ENCODE measurements at regions not wholly inside any gene's neighbourhood (a gene's known extent, or its start where the extent isn't known, plus 50 kb on each side); places are given as distances from the start of the nearest gene placed in this dataset.

DNA sequence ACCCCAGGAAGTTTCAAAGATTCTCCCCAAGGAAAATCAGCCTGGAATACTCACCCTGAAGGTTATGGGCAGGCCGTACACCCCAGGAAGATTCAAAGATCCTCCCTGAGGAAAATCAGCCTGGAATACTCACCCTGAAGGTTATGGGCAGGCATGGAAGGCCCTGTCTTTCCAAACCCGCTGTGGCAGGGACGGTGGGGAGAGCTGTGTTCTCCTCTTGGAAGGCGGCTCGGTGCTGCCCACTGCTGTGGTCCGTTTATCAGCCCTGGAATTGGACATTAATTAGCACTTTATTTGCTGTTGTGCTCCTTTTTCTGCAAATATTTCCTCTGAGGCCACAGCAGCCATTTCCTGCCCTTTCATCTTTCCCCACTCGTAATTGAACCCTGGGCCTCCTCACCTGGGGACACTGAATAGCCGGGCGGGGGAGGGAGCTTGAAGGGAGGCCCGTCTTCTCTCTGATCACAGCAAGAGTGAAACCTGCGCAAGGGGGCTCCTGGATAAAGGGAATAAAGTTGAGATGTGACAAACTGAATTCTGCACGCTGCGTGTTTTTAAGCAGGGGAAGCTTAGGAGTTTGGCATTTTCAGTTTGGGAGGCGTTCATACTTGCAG, 308.7 kb upstream of the SALL3 start (continued):
- TF ChIP-seq OSR1 (CRISPR knock-in tag; IDR thresholded peaks at IDR 0.05): no peak
- TF ChIP-seq ISL1 (CRISPR knock-in tag; IDR thresholded peaks at IDR 0.05): no peak

DNA sequence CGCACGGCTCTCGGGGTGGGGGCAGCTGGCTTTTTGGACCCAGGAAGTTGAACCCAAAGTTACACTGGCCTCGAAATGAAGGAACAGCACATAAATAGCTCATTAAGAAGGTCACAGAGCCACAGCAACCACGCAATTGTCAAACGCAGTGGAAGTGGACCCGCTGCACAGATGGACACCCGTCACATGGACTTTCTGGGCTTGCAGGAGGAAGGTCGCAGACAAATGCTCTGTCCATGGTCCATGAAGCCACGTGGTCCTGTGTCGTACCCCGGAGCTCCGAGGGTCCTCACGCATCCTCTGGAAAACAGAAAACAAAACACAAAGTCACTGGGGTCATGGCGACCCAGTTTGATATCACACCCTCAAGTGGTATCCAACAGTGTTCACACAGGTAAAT, 308.1 kb upstream of the SALL3 start:
- no peak for ATAC-seq
- no peak for TF ChIP-seq BACH2 (CRISPR knock-in tag; IDR thresholded peaks at IDR 0.05; ENCODE audit: borderline replicate concordance)
- TF ChIP-seq ZC3H10 (CRISPR knock-in tag; IDR thresholded peaks at IDR 0.05): no peak
- TF ChIP-seq ISL1 (CRISPR knock-in tag; IDR thresholded peaks at IDR 0.05): no peak
- TF ChIP-seq, protein P1, sequence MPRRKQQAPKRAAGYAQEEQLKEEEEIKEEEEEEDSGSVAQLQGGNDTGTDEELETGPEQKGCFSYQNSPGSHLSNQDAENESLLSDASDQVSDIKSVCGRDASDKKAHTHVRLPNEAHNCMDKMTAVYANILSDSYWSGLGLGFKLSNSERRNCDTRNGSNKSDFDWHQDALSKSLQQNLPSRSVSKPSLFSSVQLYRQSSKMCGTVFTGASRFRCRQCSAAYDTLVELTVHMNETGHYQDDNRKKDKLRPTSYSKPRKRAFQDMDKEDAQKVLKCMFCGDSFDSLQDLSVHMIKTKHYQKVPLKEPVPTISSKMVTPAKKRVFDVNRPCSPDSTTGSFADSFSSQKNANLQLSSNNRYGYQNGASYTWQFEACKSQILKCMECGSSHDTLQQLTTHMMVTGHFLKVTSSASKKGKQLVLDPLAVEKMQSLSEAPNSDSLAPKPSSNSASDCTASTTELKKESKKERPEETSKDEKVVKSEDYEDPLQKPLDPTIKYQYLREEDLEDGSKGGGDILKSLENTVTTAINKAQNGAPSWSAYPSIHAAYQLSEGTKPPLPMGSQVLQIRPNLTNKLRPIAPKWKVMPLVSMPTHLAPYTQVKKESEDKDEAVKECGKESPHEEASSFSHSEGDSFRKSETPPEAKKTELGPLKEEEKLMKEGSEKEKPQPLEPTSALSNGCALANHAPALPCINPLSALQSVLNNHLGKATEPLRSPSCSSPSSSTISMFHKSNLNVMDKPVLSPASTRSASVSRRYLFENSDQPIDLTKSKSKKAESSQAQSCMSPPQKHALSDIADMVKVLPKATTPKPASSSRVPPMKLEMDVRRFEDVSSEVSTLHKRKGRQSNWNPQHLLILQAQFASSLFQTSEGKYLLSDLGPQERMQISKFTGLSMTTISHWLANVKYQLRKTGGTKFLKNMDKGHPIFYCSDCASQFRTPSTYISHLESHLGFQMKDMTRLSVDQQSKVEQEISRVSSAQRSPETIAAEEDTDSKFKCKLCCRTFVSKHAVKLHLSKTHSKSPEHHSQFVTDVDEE (CRISPR knock-in tag; IDR thresholded peaks at IDR 0.05): no peak
- TF ChIP-seq CSDC2 (CRISPR knock-in tag; IDR thresholded peaks at IDR 0.05): no peak
- TF ChIP-seq PPARA (CRISPR knock-in tag; IDR thresholded peaks at IDR 0.05; ENCODE audit: borderline replicate concordance): no peak
- TF ChIP-seq ZNF565 (CRISPR knock-in tag; conservative IDR thresholded peaks at IDR 0.05; ENCODE audit: low read depth): no peak
- no peak for TF ChIP-seq ESRRG (CRISPR knock-in tag; IDR thresholded peaks at IDR 0.05)
- TF ChIP-seq ZNF8 (CRISPR knock-in tag; IDR thresholded peaks at IDR 0.05): no peak
- no peak for TF ChIP-seq ZFP30 (CRISPR knock-in tag; IDR thresholded peaks at IDR 0.05)
- TF ChIP-seq, protein P2, sequence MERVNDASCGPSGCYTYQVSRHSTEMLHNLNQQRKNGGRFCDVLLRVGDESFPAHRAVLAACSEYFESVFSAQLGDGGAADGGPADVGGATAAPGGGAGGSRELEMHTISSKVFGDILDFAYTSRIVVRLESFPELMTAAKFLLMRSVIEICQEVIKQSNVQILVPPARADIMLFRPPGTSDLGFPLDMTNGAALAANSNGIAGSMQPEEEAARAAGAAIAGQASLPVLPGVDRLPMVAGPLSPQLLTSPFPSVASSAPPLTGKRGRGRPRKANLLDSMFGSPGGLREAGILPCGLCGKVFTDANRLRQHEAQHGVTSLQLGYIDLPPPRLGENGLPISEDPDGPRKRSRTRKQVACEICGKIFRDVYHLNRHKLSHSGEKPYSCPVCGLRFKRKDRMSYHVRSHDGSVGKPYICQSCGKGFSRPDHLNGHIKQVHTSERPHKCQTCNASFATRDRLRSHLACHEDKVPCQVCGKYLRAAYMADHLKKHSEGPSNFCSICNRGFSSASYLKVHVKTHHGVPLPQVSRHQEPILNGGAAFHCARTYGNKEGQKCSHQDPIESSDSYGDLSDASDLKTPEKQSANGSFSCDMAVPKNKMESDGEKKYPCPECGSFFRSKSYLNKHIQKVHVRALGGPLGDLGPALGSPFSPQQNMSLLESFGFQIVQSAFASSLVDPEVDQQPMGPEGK (CRISPR knock-in tag; IDR thresholded peaks at IDR 0.05; ENCODE audit: borderline replicate concordance): no peak
- TF ChIP-seq TOX (CRISPR knock-in tag; IDR thresholded peaks at IDR 0.05; ENCODE audit: borderline replicate concordance): no peak
- no peak for TF ChIP-seq ARNTL (CRISPR knock-in tag; IDR thresholded peaks at IDR 0.05; ENCODE audit: borderline replicate concordance, low read depth)
- no peak for TF ChIP-seq GLIS3 (CRISPR knock-in tag; IDR thresholded peaks at IDR 0.05)
- TF ChIP-seq TCF4 (CRISPR knock-in tag; IDR thresholded peaks at IDR 0.05; ENCODE audit: borderline replicate concordance): no peak
- TF ChIP-seq, protein P3, sequence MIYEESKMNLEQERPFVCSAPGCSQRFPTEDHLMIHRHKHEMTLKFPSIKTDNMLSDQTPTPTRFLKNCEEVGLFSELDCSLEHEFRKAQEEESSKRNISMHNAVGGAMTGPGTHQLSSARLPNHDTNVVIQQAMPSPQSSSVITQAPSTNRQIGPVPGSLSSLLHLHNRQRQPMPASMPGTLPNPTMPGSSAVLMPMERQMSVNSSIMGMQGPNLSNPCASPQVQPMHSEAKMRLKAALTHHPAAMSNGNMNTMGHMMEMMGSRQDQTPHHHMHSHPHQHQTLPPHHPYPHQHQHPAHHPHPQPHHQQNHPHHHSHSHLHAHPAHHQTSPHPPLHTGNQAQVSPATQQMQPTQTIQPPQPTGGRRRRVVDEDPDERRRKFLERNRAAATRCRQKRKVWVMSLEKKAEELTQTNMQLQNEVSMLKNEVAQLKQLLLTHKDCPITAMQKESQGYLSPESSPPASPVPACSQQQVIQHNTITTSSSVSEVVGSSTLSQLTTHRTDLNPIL (CRISPR knock-in tag; IDR thresholded peaks at IDR 0.05; ENCODE audit: low read depth): no peak
- no peak for TF ChIP-seq RARB (CRISPR knock-in tag; IDR thresholded peaks at IDR 0.05)

DNA sequence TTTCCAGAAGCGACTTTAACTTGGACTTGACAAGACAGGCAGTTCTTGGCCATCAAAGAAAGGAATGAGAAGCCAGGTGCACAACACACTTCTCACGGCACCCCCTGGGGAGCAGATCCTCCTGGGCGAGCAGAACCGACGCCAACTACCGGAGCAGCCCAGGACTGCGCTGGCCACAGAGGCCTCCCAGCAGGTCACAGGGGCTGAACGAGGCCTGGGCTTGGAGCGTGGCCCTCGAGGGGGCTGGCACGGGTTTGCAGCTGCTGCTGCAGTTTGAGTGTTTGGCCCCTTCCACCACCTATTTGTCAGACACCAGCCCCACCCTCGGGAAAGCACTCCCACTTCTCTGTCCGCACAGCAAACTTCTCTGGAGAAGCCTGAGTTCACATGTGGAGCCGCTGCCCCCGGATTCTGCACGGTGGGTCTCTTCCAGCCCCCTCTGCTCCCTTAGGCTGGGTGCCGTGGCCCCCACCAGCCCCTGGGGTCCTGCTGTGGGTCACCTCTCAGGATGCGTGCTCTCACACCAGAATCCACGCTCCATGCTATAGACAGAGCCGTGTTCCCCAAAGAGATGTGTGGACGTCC, 306.7 kb upstream of the SALL3 start:
- no peak for ATAC-seq
- TF ChIP-seq, protein P1 (CRISPR knock-in tag; IDR thresholded peaks at IDR 0.05): no peak

DNA sequence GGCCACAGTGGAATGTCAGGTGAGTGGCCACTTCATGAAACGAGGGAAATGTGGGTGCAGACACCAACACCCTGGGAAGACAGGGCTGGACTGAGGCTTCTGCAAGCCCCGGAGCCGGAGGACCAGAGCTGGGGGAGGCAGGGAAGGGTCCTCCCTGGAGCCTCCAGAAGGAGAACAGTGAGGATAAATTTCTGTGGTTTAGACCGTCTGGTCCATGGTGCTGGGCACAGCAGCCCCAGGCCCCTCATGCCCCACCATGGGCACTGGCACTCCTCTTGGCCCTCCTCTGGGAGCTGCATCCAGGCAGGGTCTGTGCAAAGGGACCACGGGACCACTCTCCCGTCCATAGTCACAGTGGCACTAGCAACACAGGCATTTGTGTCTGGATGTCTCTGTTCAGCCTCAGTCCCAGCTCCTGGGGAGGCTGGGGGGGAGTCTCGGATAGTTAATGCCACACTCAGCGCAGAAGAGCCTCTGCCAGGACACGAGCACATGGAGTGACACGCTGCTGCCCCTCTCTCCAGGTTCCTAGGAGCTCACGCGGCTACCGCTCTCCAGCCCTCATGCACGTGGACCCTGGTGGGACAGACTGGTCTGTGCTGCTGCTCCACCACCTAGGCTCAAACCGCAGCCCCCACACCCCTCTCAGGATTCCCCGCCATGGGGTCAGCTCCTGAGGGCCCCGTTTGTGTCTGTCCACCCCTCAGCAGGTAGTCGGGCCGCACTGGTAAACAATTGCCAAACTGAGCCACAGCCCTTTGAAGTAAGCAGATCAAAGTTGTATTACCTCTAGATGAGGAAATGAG, 305.9 kb upstream of the SALL3 start:
- ATAC-seq: no peak
- TF ChIP-seq GLIS3 (CRISPR knock-in tag; IDR thresholded peaks at IDR 0.05): no peak
- TF ChIP-seq ZNF70 (CRISPR knock-in tag; IDR thresholded peaks at IDR 0.05): no peak
- TF ChIP-seq TCF4 (CRISPR knock-in tag; IDR thresholded peaks at IDR 0.05; ENCODE audit: borderline replicate concordance): no peak
- TF ChIP-seq, protein P4, sequence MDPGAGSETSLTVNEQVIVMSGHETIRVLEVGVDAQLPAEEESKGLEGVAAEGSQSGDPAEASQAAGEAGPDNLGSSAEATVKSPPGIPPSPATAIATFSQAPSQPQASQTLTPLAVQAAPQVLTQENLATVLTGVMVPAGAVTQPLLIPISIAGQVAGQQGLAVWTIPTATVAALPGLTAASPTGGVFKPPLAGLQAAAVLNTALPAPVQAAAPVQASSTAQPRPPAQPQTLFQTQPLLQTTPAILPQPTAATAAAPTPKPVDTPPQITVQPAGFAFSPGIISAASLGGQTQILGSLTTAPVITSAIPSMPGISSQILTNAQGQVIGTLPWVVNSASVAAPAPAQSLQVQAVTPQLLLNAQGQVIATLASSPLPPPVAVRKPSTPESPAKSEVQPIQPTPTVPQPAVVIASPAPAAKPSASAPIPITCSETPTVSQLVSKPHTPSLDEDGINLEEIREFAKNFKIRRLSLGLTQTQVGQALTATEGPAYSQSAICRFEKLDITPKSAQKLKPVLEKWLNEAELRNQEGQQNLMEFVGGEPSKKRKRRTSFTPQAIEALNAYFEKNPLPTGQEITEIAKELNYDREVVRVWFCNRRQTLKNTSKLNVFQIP (CRISPR knock-in tag; IDR thresholded peaks at IDR 0.05; ENCODE audit: borderline replicate concordance, low read depth): no peak
- TF ChIP-seq ESRRG (CRISPR knock-in tag; IDR thresholded peaks at IDR 0.05): no peak
- TF ChIP-seq ISL1 (CRISPR knock-in tag; IDR thresholded peaks at IDR 0.05): no peak
- TF ChIP-seq BACH2 (CRISPR knock-in tag; IDR thresholded peaks at IDR 0.05; ENCODE audit: borderline replicate concordance): no peak
- no peak for TF ChIP-seq OSR1 (CRISPR knock-in tag; IDR thresholded peaks at IDR 0.05)
- TF ChIP-seq ZFP3 (CRISPR knock-in tag; IDR thresholded peaks at IDR 0.05): no peak
- TF ChIP-seq ZNF565 (CRISPR knock-in tag; conservative IDR thresholded peaks at IDR 0.05; ENCODE audit: low read depth): no peak
- no peak for TF ChIP-seq SNAI2 (CRISPR knock-in tag; IDR thresholded peaks at IDR 0.05)
- TF ChIP-seq ZFP30 (CRISPR knock-in tag; IDR thresholded peaks at IDR 0.05): no peak
- no peak for TF ChIP-seq PPARA (CRISPR knock-in tag; IDR thresholded peaks at IDR 0.05; ENCODE audit: borderline replicate concordance)
